Head of caudate nucleus (tissue), 42 donors: ENCODE measurements at regions not wholly inside any gene's neighbourhood (a gene's known extent, or its start where the extent isn't known, plus 50 kb on each side); places are given as distances from the start of the nearest gene placed in this dataset.

Source experiments
- DNase-seq, 42 donors: peaks; one replicate each; pipeline versions ENCODE4 v3.0.0 to v3.0.0-alpha.2; 2020 to 2021; ENCODE audit warnings: mixed read lengths in 7 of 42
- intact Hi-C: fragments of 100-400 bp; cut with DNase I; formaldehyde crosslinking; loops from one replicate; pipeline ENCODE4 v1.15.0; 2022

GRCh38 chr10:118392761-118393160 lies 50.6 kb upstream of the FAM204A start:
- intact Hi-C loops = no loop called here
- DNase-seq = no peak
